LNCAP (cell line): ENCODE measurements at regions not wholly inside any gene's neighbourhood (a gene's known extent, or its start where the extent isn't known, plus 50 kb on each side); places are given as distances from the start of the nearest gene placed in this dataset.

Experiments used
- CTCF ChIP-seq: fragments of 450-650 bp; IDR thresholded peaks from 2 replicates; pipeline ENCODE4 v1.5.1; 2017; ENCODE audit warnings: mild to moderate bottlenecking

GRCh38 chr10:22875581-22875980, 52.3 kb upstream of the ARMC3 start:
- no peak for TF ChIP-seq CTCF

GRCh38 chr10:22874189-22874854, 53.5 kb upstream of the ARMC3 start:
- no peak for TF ChIP-seq CTCF

GRCh38 chr10:22856444-22857074, 71.3 kb upstream of the ARMC3 start:
- TF ChIP-seq CTCF, result no peak

- no peak for TF ChIP-seq CTCF
These were observed 72.9 kb upstream of the ARMC3 start for GRCh38 chr10:22854935-22855421.

GRCh38 chr10:22853906-22854447, 73.9 kb upstream of the ARMC3 start:
- TF ChIP-seq CTCF, result no peak

GRCh38 chr10:22852712-22853353, 75.0 kb upstream of the ARMC3 start:
- TF ChIP-seq CTCF, result no peak

- no peak for TF ChIP-seq CTCF
These were observed 76.0 kb upstream of the ARMC3 start for GRCh38 chr10:22851865-22852239.
